ENCODE measurements at regions not wholly inside any gene's neighbourhood (a gene's known extent, or its start where the extent isn't known, plus 50 kb on each side); places are given as distances from the start of the nearest gene placed in this dataset.

GRCh38 chr13:26813980-26814348, 53.4 kb upstream of the GPR12 start:
- TF ChIP-seq CTCF (conservative IDR thresholded peaks at IDR 0.05; ENCODE audit: low read depth, low read length): no peak
- no peak for TF ChIP-seq EZH2 (IDR thresholded peaks at IDR 0.05; ENCODE audit: borderline replicate concordance, low read depth, low read length, poor library complexity, severe bottlenecking)
